ENCODE measurements at regions not wholly inside any gene's neighbourhood (a gene's known extent, or its start where the extent isn't known, plus 50 kb on each side); places are given as distances from the start of the nearest gene placed in this dataset.

DNA sequence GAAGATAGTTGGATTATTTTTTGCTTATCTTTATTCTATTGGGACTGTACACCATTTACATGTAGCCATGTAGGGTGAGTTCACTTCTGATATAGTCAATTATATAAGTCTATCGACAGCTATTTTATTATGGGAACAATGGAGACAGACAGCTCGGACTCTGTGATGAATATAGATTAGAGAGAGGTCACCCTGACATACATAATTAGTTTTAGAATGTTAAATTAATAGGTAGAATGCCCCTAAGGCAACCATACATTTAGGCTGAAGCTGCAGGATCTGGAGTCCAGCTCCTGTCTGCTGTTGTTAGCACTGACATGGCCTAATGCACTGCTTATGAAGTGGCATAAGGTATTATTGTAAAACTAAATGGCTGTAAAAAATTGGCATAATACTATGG, 700.8 kb downstream of the MAT2B start:
- no peaks in the 10 kb centered on the region for H3K9me3 Mint-ChIP-seq
- Histone ChIP-seq H3K27me3 (ENCODE audit: control insufficient read depth in 2 of 2, insufficient read depth in 2 of 2, low read length in 2 of 2) (no peaks in the 10 kb centered on the region), H3K4me3 (replicated peaks in 1 of 3; ENCODE audit: low read depth in 2 of 3, low read length in 3 of 3) (no peak overlapping the region), H2AFZ (ENCODE audit: insufficient read depth, low read depth, low read length, poor library complexity, severe bottlenecking) (no peak overlapping the region), H3K9me3 (replicated peaks in 1 of 2; ENCODE audit: control insufficient read depth in 1 of 2, insufficient read depth in 1 of 2, low read length in 2 of 2) (no peaks in the 10 kb centered on the region), H3K27ac (ENCODE audit: low read depth in 1 of 2, low read length in 2 of 2) (no peak overlapping the region), H3K9ac (ENCODE audit: insufficient read depth, low read length, poor library complexity, severe bottlenecking) (no peak overlapping the region), H3K4me2 (replicated peaks; ENCODE audit: extremely low read depth, low read length, poor library complexity, severe bottlenecking) (no peak overlapping the region), H3K36me3 (replicated peaks in 1 of 2; ENCODE audit: control insufficient read depth in 1 of 2, insufficient read depth in 2 of 2, low read length in 2 of 2) (no peaks in the 10 kb centered on the region), H3K4me1 (ENCODE audit: control insufficient read depth in 1 of 2, insufficient read depth in 2 of 2, low read length in 2 of 2) (no peaks in the 10 kb centered on the region), H3K79me2 (ENCODE audit: insufficient read depth, low read length) (no peaks in the 10 kb centered on the region), H4K20me1 (ENCODE audit: insufficient read depth, low read length) (no peaks in the 10 kb centered on the region)
- no peak overlapping the region for H3K27ac Mint-ChIP-seq
- TF ChIP-seq, protein P1, sequence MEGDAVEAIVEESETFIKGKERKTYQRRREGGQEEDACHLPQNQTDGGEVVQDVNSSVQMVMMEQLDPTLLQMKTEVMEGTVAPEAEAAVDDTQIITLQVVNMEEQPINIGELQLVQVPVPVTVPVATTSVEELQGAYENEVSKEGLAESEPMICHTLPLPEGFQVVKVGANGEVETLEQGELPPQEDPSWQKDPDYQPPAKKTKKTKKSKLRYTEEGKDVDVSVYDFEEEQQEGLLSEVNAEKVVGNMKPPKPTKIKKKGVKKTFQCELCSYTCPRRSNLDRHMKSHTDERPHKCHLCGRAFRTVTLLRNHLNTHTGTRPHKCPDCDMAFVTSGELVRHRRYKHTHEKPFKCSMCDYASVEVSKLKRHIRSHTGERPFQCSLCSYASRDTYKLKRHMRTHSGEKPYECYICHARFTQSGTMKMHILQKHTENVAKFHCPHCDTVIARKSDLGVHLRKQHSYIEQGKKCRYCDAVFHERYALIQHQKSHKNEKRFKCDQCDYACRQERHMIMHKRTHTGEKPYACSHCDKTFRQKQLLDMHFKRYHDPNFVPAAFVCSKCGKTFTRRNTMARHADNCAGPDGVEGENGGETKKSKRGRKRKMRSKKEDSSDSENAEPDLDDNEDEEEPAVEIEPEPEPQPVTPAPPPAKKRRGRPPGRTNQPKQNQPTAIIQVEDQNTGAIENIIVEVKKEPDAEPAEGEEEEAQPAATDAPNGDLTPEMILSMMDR (IDR thresholded peaks at IDR 0.05) = no peak
- no peaks in the 10 kb centered on the region for H3K4me1 Mint-ChIP-seq
- no peak for DNase-seq
- no peak overlapping the region for H3K4me3 Mint-ChIP-seq
- no peaks in the 10 kb centered on the region for H3K36me3 Mint-ChIP-seq
- no CpG with 5 or more reads among the region's 2 CpGs for WGBS (ENCODE audit: insufficient coverage)
- H3K27me3 Mint-ChIP-seq (ENCODE audit: low read depth in 3 of 3) = peaks cover 0 to 1% (median 0%) of the 10 kb centered on the region in 3 donors
- intact Hi-C loops (cut with micrococcal nuclease) = no loop called here

DNA sequence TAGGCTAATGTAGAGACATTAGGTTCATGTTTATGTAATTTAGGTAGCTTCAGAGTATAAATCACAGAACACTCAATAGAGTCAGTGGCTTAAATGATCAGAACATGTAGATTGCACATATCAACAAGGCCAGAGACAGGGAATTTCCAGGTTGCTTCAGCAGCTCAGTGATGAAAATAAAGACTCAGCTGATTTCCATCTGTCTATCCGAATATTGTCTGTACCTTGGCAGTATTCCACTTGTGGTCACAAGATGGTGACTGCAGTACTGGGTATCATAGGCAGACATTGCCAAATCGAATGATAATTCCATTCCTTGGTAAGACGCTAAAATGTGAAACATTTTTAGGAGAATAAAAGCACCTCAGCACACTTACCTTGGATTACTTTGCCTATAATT, 702.2 kb downstream of the MAT2B start:
- Histone ChIP-seq H3K9ac (ENCODE audit: insufficient read depth, low read length, poor library complexity, severe bottlenecking) (no peak overlapping the region), H3K4me3 (replicated peaks in 1 of 3; ENCODE audit: low read depth in 2 of 3, low read length in 3 of 3) (no peak overlapping the region), H3K4me2 (replicated peaks; ENCODE audit: extremely low read depth, low read length, poor library complexity, severe bottlenecking) (no peak overlapping the region), H2AFZ (ENCODE audit: insufficient read depth, low read depth, low read length, poor library complexity, severe bottlenecking) (no peak overlapping the region), H3K27ac (ENCODE audit: low read depth in 1 of 2, low read length in 2 of 2) (no peak overlapping the region), H3K4me1 (ENCODE audit: control insufficient read depth in 1 of 2, insufficient read depth in 2 of 2, low read length in 2 of 2) (no peaks in the 10 kb centered on the region), H3K36me3 (replicated peaks in 1 of 2; ENCODE audit: control insufficient read depth in 1 of 2, insufficient read depth in 2 of 2, low read length in 2 of 2) (no peaks in the 10 kb centered on the region), H3K27me3 (ENCODE audit: control insufficient read depth in 2 of 2, insufficient read depth in 2 of 2, low read length in 2 of 2) (no peaks in the 10 kb centered on the region), H3K79me2 (ENCODE audit: insufficient read depth, low read length) (no peaks in the 10 kb centered on the region), H3K9me3 (replicated peaks in 1 of 2; ENCODE audit: control insufficient read depth in 1 of 2, insufficient read depth in 1 of 2, low read length in 2 of 2) (no peaks in the 10 kb centered on the region), H4K20me1 (ENCODE audit: insufficient read depth, low read length) (no peaks in the 10 kb centered on the region)
- Mint-ChIP-seq H3K27me3 (ENCODE audit: low read depth in 3 of 3) (peaks cover 0 to 1% (median 0%) of the 10 kb centered on the region in 3 donors), H3K9me3 (no peaks in the 10 kb centered on the region), H3K27ac (no peak overlapping the region), H3K4me3 (no peak overlapping the region), H3K36me3 (no peaks in the 10 kb centered on the region), H3K4me1 (no peaks in the 10 kb centered on the region)
- DNase-seq = no peak
- TF ChIP-seq, protein P1 (IDR thresholded peaks at IDR 0.05) = no peak
- intact Hi-C loops (cut with micrococcal nuclease) = no loop called here
- WGBS (ENCODE audit: insufficient coverage) = 73% methylated on average over 1 of the region's 3 CpGs

Measured in CD14-positive monocyte (primary cell).